NOMO-1 treated with dmso at 0.1 percent for 144 hours (cell line): ENCODE measurements at regions not wholly inside any gene's neighbourhood (a gene's known extent, or its start where the extent isn't known, plus 50 kb on each side); places are given as distances from the start of the nearest gene placed in this dataset.
"Not testable (repeated sequence)": the region's sequence is repeated elsewhere in the genome, so short reads cannot be mapped to it uniquely, and the experiment has no call there.

ENCODE experiments used
- DNase-seq: peaks from one replicate; lab custom pipeline; 2025; ENCODE audit not compliant: unreplicated experiment; lab: John Stamatoyannopoulos, UW

- no peak for DNase-seq
Measured at GRCh38 chr2:77578354-77578753, 56.2 kb upstream of the LRRTM4 start.

- DNase-seq: no peak
Measured at GRCh38 chr2:77579076-77579769, 57.0 kb upstream of the LRRTM4 start.

- DNase-seq: no peak
Measured at GRCh38 chr2:77588438-77588837, 66.3 kb upstream of the LRRTM4 start.

- DNase-seq: no peak
Measured at GRCh38 chr2:77590298-77590917, 68.2 kb upstream of the LRRTM4 start.

GRCh38 chr2:77592955-77593354, 70.8 kb upstream of the LRRTM4 start:
- not testable (repeated sequence) for DNase-seq

GRCh38 chr2:77602771-77603170, 80.6 kb upstream of the LRRTM4 start:
- DNase-seq: no peak

GRCh38 chr2:77604953-77605929, 83.1 kb upstream of the LRRTM4 start:
- DNase-seq: no peak

GRCh38 chr2:77608510-77608909, 86.3 kb upstream of the LRRTM4 start:
- DNase-seq: no peak

- DNase-seq: no peak
Measured at GRCh38 chr2:77629539-77629938, 107.4 kb upstream of the LRRTM4 start.

- no peak for DNase-seq
Measured at GRCh38 chr2:77631007-77631406, 108.8 kb upstream of the LRRTM4 start.

GRCh38 chr2:77633601-77634000, 111.4 kb upstream of the LRRTM4 start:
- no peak for DNase-seq

- DNase-seq: no peak
Measured at GRCh38 chr2:77640924-77641323, 118.7 kb upstream of the LRRTM4 start.

- no peak for DNase-seq
Measured at GRCh38 chr2:77642339-77642738, 120.2 kb upstream of the LRRTM4 start.

- DNase-seq: no peak
Measured at GRCh38 chr2:77649856-77650255, 127.7 kb upstream of the LRRTM4 start.

GRCh38 chr2:77652499-77652898, 130.3 kb upstream of the LRRTM4 start:
- no peak for DNase-seq

GRCh38 chr2:77664491-77664890, 142.3 kb upstream of the LRRTM4 start:
- DNase-seq: no peak

- DNase-seq: no peak
Measured at GRCh38 chr2:77666251-77666980, 144.2 kb upstream of the LRRTM4 start.

- DNase-seq: not testable (repeated sequence)
Measured at GRCh38 chr2:77684543-77685319, 162.6 kb upstream of the LRRTM4 start.

GRCh38 chr2:77712601-77713000, 190.4 kb upstream of the LRRTM4 start:
- no peak for DNase-seq

- DNase-seq: no peak
Measured at GRCh38 chr2:77713412-77713811, 191.2 kb upstream of the LRRTM4 start.
